Lung (tissue), 11 donors: ENCODE measurements at regions not wholly inside any gene's neighbourhood (a gene's known extent, or its start where the extent isn't known, plus 50 kb on each side); places are given as distances from the start of the nearest gene placed in this dataset.

Experiments used
- ATAC-seq: fragments of 200-7000 bp; cut with Tn5 transposase; one replicate; pipeline ENCODE4 v1.9.1; 2020; ENCODE audit warnings: moderate number of reproducible peaks; ENCODE audit not compliant: insufficient read depth, low FRiP score
- DNase-seq, 3 donors: peaks; one replicate each; pipeline ENCODE4 v3.0.0-alpha.2; 2013 to 2017
- H3K27ac ChIP-seq, 2 donors: one replicate each; pipeline ENCODE4 v1.5.1; 2013; ENCODE audit warnings: mild to moderate bottlenecking in 2 of 2, moderate library complexity in 2 of 2, control low read depth in 1 of 2, inconsistent platforms in 1 of 2, low read depth in 1 of 2, low read length in 1 of 2
- H3K27me3 ChIP-seq, 3 donors: one replicate each; pipeline ENCODE4 v1.5.1; 2013; ENCODE audit warnings: low read length in 2 of 3; ENCODE audit not compliant: control insufficient read depth in 3 of 3, insufficient read depth in 3 of 3
- H3K36me3 ChIP-seq, 4 donors: one replicate each; pipeline ENCODE4 v1.5.1; 2013; ENCODE audit warnings: low read length in 4 of 4, mild to moderate bottlenecking in 1 of 4, moderate library complexity in 1 of 4; ENCODE audit not compliant: control insufficient read depth in 4 of 4, insufficient read depth in 4 of 4
- H3K4me1 ChIP-seq, 5 donors: one replicate each; pipeline ENCODE4 v1.5.1; 2013; ENCODE audit warnings: low read length in 5 of 5, mild to moderate bottlenecking in 2 of 5, moderate library complexity in 1 of 5; ENCODE audit not compliant: control insufficient read depth in 5 of 5, insufficient read depth in 5 of 5
- H3K4me3 ChIP-seq: one replicate; pipeline ENCODE4 v1.5.1; 2013; ENCODE audit warnings: mild to moderate bottlenecking, control low read depth, moderate library complexity
- H3K9ac ChIP-seq, 2 donors: one replicate each; pipeline ENCODE4 v1.5.1; 2013; ENCODE audit warnings: low read length in 2 of 2, control low read depth in 1 of 2; ENCODE audit not compliant: insufficient read depth in 1 of 2
- H3K9me3 ChIP-seq, 4 donors: one replicate each; pipeline ENCODE4 v1.5.1; 2013; ENCODE audit warnings: low read length in 3 of 4, mild to moderate bottlenecking in 1 of 4, moderate library complexity in 1 of 4; ENCODE audit not compliant: control insufficient read depth in 4 of 4, insufficient read depth in 3 of 4
- WGBS, 2 donors: extraction: QIAGEN DNeasy Blood & Tissue Kit; methylation state at CpG; one replicate each; pipeline ENCODE4 v1.1.7; 2013; 5-methylcytosine and 5-hydroxymethylcytosine counted together
- TF ChIP-seq, protein P1 (sequence below): IDR thresholded peaks from 2 replicates; pipeline ENCODE4 v1.5.1; 2012; ENCODE audit warnings: mild to moderate bottlenecking; ENCODE audit errors: control extremely low read depth, extremely low read depth
- donor health status: control.
- donor health status: control.
- donor health status: Bipolar disorder and iron deficiency.
- donor health status: healthy.
- donor health status: DM: yes; HTN: yes; CAD: no.

GRCh38 chr17:77317091-77317750 is 176.5 kb downstream of the SEC14L1 start:
- H3K4me1 ChIP-seq = peaks cover 0 to 55% (median 19%) of the 10 kb centered on the region in 5 donors
- no peaks in the 10 kb centered on the region for H3K27me3 ChIP-seq
- no peak for ATAC-seq
- H3K27ac ChIP-seq = no peak overlapping the region
- TF ChIP-seq, protein P1, sequence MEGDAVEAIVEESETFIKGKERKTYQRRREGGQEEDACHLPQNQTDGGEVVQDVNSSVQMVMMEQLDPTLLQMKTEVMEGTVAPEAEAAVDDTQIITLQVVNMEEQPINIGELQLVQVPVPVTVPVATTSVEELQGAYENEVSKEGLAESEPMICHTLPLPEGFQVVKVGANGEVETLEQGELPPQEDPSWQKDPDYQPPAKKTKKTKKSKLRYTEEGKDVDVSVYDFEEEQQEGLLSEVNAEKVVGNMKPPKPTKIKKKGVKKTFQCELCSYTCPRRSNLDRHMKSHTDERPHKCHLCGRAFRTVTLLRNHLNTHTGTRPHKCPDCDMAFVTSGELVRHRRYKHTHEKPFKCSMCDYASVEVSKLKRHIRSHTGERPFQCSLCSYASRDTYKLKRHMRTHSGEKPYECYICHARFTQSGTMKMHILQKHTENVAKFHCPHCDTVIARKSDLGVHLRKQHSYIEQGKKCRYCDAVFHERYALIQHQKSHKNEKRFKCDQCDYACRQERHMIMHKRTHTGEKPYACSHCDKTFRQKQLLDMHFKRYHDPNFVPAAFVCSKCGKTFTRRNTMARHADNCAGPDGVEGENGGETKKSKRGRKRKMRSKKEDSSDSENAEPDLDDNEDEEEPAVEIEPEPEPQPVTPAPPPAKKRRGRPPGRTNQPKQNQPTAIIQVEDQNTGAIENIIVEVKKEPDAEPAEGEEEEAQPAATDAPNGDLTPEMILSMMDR = no peak
- H3K9me3 ChIP-seq = no peaks in the 10 kb centered on the region
- no peak overlapping the region for H3K9ac ChIP-seq
- DNase-seq = no peak
- H3K4me3 ChIP-seq = no peak overlapping the region
- H3K36me3 ChIP-seq = no peaks in the 10 kb centered on the region
- 89 to 90% methylated on average over 16 of the region's 16 CpGs for WGBS, 2 donors

DNA sequence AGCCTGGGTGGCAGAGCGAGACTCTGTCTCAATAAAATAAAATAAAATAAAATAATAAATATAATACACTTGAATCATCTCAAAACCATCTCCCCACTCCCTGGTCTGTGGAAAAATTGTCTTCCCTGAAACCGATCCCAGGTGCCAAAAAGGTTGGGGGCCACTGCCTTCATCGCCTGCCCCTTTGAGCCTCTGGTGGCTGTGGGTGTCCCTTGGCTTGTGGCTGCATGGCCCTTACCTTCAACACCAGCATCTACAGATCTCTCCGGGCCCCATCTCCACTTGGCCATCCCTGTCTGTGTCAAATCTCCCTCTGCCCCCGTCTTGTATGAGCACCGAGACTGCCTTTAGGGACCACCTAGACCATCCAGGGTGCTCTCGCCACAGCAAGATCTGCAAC is 177.3 kb downstream of the SEC14L1 start:
- TF ChIP-seq, protein P1 = no peak
- DNase-seq = no peak
- no peaks in the 10 kb centered on the region for H3K27me3 ChIP-seq
- H3K36me3 ChIP-seq = no peaks in the 10 kb centered on the region
- no peak overlapping the region for H3K9ac ChIP-seq
- no peak for ATAC-seq
- H3K4me1 ChIP-seq = peaks cover 0 to 56% (median 21%) of the 10 kb centered on the region in 5 donors
- 93 to 97% methylated on average over 7 of the region's 7 CpGs for WGBS, 2 donors
- no peak overlapping the region for H3K4me3 ChIP-seq
- H3K27ac ChIP-seq = no peak overlapping the region
- no peaks in the 10 kb centered on the region for H3K9me3 ChIP-seq

- no peaks in the 10 kb centered on the region for H3K36me3 ChIP-seq
- H3K4me1 ChIP-seq = peaks cover 0 to 56% (median 26%) of the 10 kb centered on the region in 5 donors
- DNase-seq (peak in 1 of 3 donors; percentile 40), ATAC-seq (no peak)
- TF ChIP-seq, protein P1 = no peak
- peak overlapping the region; percentile 29 to 95 for H3K27ac ChIP-seq
- H3K27me3 ChIP-seq = no peaks in the 10 kb centered on the region
- peak overlapping the region; percentile 11 to 26 for H3K9ac ChIP-seq
- H3K9me3 ChIP-seq = no peaks in the 10 kb centered on the region
- H3K4me3 ChIP-seq = no peak overlapping the region
- WGBS, 2 donors = 56 to 57% methylated on average over 14 of the region's 14 CpGs
These were observed 177.9 kb downstream of the SEC14L1 start for GRCh38 chr17:77318491-77319210.
